ENCODE measurements at regions not wholly inside any gene's neighbourhood (a gene's known extent, or its start where the extent isn't known, plus 50 kb on each side); places are given as distances from the start of the nearest gene placed in this dataset.

- TF ChIP-seq CTCF (IDR thresholded peaks at IDR 0.05) (no peak), POLR2A (IDR thresholded peaks at IDR 0.05) (no peak)
Measured at GRCh38 chr7:131745390-131746248, 189.2 kb upstream of the PODXL start.

Data from right lobe of liver (tissue), 4 donors.